ENCODE measurements at regions not wholly inside any gene's neighbourhood (a gene's known extent, or its start where the extent isn't known, plus 50 kb on each side); places are given as distances from the start of the nearest gene placed in this dataset.
"Not testable (repeated sequence)": the region's sequence is repeated elsewhere in the genome, so short reads cannot be mapped to it uniquely, and the experiment has no call there.

DNA sequence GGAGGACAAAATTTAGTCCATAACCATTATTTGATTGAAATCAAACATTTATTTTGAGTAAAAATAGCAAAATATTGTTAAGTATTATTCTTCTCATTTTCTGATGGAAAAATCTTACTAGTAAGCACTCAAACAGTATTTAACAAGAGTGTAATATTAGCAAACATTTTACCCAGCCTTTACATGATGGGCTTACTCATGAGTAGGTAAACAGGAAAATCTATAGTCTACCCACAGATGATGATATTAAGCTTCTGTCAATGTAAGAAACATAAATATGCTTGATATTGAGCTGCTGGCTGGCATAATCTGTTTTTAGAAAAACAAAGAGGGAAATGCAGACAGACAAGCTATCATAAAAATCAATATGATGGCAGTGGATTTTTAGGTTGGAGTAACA is 418.5 kb upstream of the COX7C start:
- H3K27ac Mint-ChIP-seq, result no peak overlapping the region
- no peaks in the 10 kb centered on the region for H3K27me3 Mint-ChIP-seq
- H3K9me3 Mint-ChIP-seq, result no peaks in the 10 kb centered on the region
- no peak overlapping the region for H3K4me3 Mint-ChIP-seq
- DNase-seq (no peak), ATAC-seq (no peak)
- H3K4me1 Mint-ChIP-seq, result no peaks in the 10 kb centered on the region

GRCh38 chr5:86228147-86228546 is 389.6 kb upstream of the COX7C start:
- ATAC-seq, result no peak
- peaks cover 6 to 8% of the 10 kb centered on the region in 2 donors for H3K9me3 Mint-ChIP-seq
- DNase-seq, result no peak
- H3K4me3 Mint-ChIP-seq, result no peak overlapping the region
- no peak overlapping the region for H3K27ac Mint-ChIP-seq
- H3K4me1 Mint-ChIP-seq, result no peaks in the 10 kb centered on the region
- no peaks in the 10 kb centered on the region for H3K27me3 Mint-ChIP-seq

DNA sequence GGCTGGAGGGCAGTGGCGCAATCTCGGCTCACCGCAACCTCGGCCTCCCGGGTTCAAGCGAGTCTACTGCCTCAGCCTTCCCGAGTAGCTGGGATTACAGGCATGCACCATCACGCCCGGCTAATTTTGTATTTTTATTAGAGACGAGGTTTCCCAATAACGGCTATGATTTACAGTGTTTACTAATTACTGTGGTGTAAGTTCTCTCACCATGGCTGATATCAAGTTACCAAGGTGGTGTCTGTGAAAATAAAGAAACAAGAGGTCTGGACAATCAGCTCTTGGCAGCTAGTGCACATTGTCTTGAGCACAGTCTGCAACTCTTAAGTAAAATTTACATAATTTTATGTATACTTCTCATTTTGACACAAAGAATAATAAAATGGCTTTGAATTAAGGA is 385.5 kb upstream of the COX7C start:
- DNase-seq (no peak), ATAC-seq (no peak)
- Mint-ChIP-seq H3K27ac (no peak overlapping the region), H3K4me1 (no peaks in the 10 kb centered on the region), H3K4me3 (no peak overlapping the region), H3K27me3 (no peaks in the 10 kb centered on the region), H3K9me3 (no peaks in the 10 kb centered on the region)

GRCh38 chr5:86244153-86244552 is 373.6 kb upstream of the COX7C start:
- no peak for ATAC-seq
- DNase-seq, result no peak
- Mint-ChIP-seq H3K4me1 (no peaks in the 10 kb centered on the region), H3K4me3 (no peak overlapping the region), H3K27me3 (no peaks in the 10 kb centered on the region), H3K27ac (no peak overlapping the region), H3K9me3 (no peaks in the 10 kb centered on the region)

GRCh38 chr5:86257871-86258270 is 359.9 kb upstream of the COX7C start:
- H3K4me3 Mint-ChIP-seq, result no peak overlapping the region
- peaks cover 7 to 9% of the 10 kb centered on the region in 2 donors for H3K9me3 Mint-ChIP-seq
- no peak for DNase-seq
- no peak for ATAC-seq
- no peaks in the 10 kb centered on the region for H3K27me3 Mint-ChIP-seq
- no peaks in the 10 kb centered on the region for H3K4me1 Mint-ChIP-seq
- H3K27ac Mint-ChIP-seq, result no peak overlapping the region

DNA sequence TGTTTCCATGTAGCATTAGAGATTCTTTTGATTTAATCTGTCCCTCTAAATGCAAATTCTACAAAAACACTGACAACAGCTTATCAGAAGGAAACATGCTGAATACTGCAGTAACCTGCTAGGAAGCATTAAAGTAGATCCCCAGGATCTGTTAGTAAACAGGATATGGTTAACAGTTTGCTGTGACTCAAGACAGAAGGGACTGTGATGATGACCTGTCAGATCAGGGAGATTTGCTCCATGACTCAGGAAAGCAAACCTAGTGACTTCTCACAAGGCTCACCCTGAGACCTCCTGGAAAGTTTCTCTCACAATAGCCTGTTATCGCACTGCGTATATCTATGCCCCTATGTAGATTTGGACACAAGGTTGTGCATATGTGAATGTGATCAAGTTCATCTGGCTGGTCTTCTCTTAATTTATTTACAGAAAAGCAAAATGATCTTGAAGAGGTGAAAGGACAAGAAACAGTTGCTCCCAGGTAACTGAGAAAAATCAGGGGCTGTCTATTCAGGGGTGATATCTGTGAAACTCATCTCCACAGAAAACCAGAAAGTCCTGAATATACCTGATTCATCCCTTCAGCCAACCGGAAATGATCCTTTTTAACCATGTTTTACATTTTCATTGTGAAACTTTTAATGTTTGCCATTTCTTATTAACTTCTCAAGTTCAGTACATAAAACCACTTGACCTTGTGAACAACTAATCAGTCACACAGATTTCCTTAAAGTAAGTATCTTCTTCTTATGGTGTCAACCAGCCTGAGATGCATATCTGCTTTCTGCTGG is 333.1 kb upstream of the COX7C start:
- H3K4me3 Mint-ChIP-seq, H3K27ac Mint-ChIP-seq, H3K4me1 Mint-ChIP-seq, H3K9me3 Mint-ChIP-seq, H3K27me3 Mint-ChIP-seq, DNase-seq: not testable (repeated sequence)
- peak; percentile 80 for ATAC-seq

DNA sequence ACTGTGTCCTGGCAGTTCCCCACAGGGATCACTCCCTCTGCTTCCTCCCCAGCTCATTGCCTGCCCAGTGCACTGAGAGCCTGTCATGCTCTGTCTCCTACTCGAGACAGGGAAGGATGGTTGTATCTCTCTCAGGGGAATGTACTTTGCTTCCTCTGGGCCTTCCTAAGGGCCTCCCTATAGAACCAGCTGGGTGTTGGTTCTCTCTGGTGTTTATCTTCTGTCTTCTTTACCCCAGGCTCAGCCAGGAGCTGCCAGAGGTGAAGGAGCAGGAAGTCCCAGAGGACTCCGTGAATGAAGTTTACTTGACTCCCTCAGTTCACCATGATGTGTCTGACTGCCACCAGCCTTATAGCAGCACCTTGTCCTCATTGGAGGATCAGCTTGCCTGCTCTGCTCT is 330.3 kb upstream of the COX7C start:
- not testable (repeated sequence) for ATAC-seq, DNase-seq, H3K27me3 Mint-ChIP-seq, H3K4me3 Mint-ChIP-seq, H3K4me1 Mint-ChIP-seq, H3K9me3 Mint-ChIP-seq
- peak overlapping the region in 1 of 2 donors; percentile 34 for H3K27ac Mint-ChIP-seq

DNA sequence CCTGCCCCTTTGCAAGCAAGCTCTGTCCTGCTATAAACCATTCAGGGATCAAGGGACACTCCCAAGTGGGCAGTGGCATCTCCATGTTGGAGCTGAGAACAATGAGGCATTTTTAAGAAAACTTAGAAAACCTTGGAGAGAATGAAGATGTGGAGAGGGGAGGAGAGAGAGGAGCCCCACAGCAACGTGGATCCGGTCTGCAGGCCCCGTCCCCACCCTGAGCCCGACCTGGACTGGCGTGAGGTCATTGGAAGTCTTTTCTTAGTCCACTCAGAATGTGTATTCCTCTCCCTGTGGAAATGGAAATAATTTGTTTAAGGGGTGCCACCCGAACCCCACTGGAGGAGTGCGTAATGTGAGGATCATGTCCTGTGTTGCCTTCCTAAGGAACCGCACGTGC is 328.0 kb upstream of the COX7C start:
- H3K4me1 Mint-ChIP-seq, result not testable (repeated sequence)

DNA sequence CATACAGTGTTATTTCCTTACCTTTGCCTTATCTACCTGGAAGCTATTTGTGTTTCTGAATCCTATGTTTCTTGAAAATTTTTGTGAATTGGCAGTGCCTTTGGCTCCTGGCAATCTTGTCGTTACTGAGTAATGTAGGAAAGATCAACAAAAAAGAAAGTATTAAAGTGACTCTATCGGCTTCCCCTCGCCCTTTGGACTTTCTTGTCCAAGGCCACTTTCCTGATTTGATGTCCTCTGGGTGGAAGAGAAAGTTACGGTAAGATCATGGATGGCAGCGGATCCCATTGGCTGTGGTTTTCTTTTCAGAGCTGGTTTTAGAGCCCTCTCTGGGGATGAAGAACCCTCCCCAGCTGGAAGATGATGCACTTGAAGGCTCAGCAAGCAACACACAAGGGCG is 324.9 kb upstream of the COX7C start:
- not testable (repeated sequence) for DNase-seq, H3K4me3 Mint-ChIP-seq, H3K27ac Mint-ChIP-seq, ATAC-seq, H3K4me1 Mint-ChIP-seq, H3K9me3 Mint-ChIP-seq, H3K27me3 Mint-ChIP-seq

More for the DNA sequence above, 328.0 kb upstream of the COX7C start:
- not testable (repeated sequence) for H3K27me3 Mint-ChIP-seq, ATAC-seq, DNase-seq, H3K27ac Mint-ChIP-seq, H3K4me3 Mint-ChIP-seq, H3K9me3 Mint-ChIP-seq

DNA sequence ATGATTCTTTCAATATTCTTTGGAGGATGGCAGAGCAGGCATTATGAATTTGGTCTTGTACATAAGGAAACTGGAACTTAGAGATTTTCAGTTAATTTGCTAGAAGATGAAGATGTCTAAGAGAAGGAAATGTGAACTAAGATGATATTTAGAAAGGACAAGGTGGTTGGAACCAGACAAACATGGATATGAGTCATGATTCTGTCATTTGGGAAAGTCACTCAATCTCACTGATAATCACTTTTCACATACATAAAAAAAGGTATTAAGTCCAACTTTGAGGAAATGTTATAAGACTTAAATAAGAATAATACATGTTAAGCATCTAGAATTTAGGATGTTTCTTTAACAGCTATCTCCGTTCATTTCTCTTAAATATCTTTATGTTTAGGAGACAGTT is 315.1 kb upstream of the COX7C start:
- not testable (repeated sequence) for H3K4me1 Mint-ChIP-seq, H3K9me3 Mint-ChIP-seq, H3K27me3 Mint-ChIP-seq, H3K4me3 Mint-ChIP-seq, DNase-seq, ATAC-seq, H3K27ac Mint-ChIP-seq

- not testable (repeated sequence) for DNase-seq, H3K27ac Mint-ChIP-seq, H3K4me3 Mint-ChIP-seq, H3K9me3 Mint-ChIP-seq, H3K4me1 Mint-ChIP-seq, ATAC-seq, H3K27me3 Mint-ChIP-seq
Observed at GRCh38 chr5:86305050-86305449, 312.7 kb upstream of the COX7C start.

- Mint-ChIP-seq H3K27me3 (no peaks in the 10 kb centered on the region), H3K4me1 (no peaks in the 10 kb centered on the region), H3K4me3 (no peak overlapping the region), H3K9me3 (peaks cover 0 to 5% of the 10 kb centered on the region in 2 donors), H3K27ac (no peak overlapping the region)
- DNase-seq, result no peak
- ATAC-seq, result no peak
Observed at GRCh38 chr5:86314951-86315350, 302.8 kb upstream of the COX7C start.

DNA sequence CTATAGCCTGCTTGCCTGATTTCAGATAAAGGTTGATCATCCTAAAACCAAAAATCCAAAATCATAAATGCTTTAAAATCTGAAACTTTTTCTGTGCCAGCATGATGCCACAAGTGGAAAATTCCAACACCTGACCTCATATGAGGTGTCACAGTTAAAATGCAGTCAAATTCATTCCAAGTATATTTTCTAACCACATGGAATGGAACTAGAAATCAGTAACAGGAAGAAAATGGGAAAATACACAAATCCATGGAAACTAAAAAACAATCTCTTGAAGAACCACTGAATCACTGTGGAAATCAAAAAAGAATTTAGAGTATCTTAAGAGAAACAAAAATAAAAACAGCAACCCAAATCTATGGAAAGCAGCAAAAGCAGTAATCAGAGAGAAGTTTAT is 297.5 kb upstream of the COX7C start:
- no peak for ATAC-seq
- H3K27ac Mint-ChIP-seq, result no peak overlapping the region
- DNase-seq, result no peak
- no peak overlapping the region for H3K4me3 Mint-ChIP-seq
- H3K4me1 Mint-ChIP-seq, result no peaks in the 10 kb centered on the region
- no peaks in the 10 kb centered on the region for H3K27me3 Mint-ChIP-seq
- H3K9me3 Mint-ChIP-seq, result no peaks in the 10 kb centered on the region

DNA sequence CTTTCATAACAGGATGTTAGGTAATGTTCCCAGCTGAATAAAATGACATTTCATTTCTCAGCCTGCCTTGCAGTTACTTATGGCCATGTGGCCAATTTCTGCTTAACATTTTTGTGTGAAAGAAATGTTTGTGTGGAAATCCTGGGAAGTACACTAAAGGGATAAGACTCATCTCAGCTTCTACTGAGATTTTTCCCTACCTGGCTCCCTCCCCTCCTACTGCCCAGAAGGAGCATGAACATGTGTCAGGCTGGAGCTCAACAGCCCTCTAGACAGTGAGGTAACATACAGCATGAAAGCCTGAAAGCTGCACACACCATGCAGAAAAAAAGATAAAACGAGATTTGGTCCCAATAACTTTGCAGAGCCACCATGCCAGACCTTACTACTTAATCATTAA is 288.4 kb upstream of the COX7C start:
- Mint-ChIP-seq H3K4me3 (no peak overlapping the region), H3K27ac (no peak overlapping the region), H3K27me3 (no peaks in the 10 kb centered on the region)

GRCh38 chr5:86330736-86331135 is 287.0 kb upstream of the COX7C start:
- Mint-ChIP-seq H3K9me3 (no peaks in the 10 kb centered on the region), H3K4me3 (no peak overlapping the region), H3K4me1 (no peaks in the 10 kb centered on the region), H3K27ac (no peak overlapping the region), H3K27me3 (no peaks in the 10 kb centered on the region)
- no peak for DNase-seq
- ATAC-seq, result no peak

More for the DNA sequence above, 288.4 kb upstream of the COX7C start:
- H3K4me1 Mint-ChIP-seq, result no peaks in the 10 kb centered on the region
- DNase-seq, result no peak
- no peak for ATAC-seq
- H3K9me3 Mint-ChIP-seq, result no peaks in the 10 kb centered on the region

- H3K4me3 Mint-ChIP-seq, result no peak overlapping the region
- H3K27me3 Mint-ChIP-seq, result no peaks in the 10 kb centered on the region
- DNase-seq, result no peak
- H3K4me1 Mint-ChIP-seq, result no peaks in the 10 kb centered on the region
- H3K9me3 Mint-ChIP-seq, result no peaks in the 10 kb centered on the region
- H3K27ac Mint-ChIP-seq, result no peak overlapping the region
- ATAC-seq, result no peak
Observed at GRCh38 chr5:86332851-86333250, 284.9 kb upstream of the COX7C start.

All from stimulated activated naive CD8-positive, alpha-beta T cell treated with anti-CD3 and anti-CD28 coated beads, Interleukin-15, amount 100 ng/mL, for 72 hours (primary cell).